ENCODE measurements at regions not wholly inside any gene's neighbourhood (a gene's known extent, or its start where the extent isn't known, plus 50 kb on each side); places are given as distances from the start of the nearest gene placed in this dataset.

DNA sequence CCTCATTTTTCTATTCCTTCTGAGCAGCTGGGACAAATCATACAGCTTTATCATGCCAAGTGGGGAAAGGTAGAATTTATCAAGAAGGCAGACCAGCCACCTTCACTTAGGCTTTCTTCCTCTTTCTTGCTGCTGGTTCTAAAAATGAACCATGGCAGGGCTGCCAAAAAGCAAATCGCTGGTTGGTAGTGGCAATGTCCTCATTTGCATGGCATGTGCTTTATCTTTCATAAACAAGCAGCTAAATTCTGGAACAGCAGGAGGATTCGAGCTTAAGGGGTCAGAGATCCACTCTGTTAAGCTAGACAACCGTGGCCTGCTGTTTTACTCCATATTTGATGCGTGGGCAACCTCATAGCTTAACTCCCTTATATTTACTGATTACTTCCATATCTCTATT lies 91.3 kb downstream of the RPE65 start:
- TF ChIP-seq, protein P1, sequence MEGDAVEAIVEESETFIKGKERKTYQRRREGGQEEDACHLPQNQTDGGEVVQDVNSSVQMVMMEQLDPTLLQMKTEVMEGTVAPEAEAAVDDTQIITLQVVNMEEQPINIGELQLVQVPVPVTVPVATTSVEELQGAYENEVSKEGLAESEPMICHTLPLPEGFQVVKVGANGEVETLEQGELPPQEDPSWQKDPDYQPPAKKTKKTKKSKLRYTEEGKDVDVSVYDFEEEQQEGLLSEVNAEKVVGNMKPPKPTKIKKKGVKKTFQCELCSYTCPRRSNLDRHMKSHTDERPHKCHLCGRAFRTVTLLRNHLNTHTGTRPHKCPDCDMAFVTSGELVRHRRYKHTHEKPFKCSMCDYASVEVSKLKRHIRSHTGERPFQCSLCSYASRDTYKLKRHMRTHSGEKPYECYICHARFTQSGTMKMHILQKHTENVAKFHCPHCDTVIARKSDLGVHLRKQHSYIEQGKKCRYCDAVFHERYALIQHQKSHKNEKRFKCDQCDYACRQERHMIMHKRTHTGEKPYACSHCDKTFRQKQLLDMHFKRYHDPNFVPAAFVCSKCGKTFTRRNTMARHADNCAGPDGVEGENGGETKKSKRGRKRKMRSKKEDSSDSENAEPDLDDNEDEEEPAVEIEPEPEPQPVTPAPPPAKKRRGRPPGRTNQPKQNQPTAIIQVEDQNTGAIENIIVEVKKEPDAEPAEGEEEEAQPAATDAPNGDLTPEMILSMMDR (conservative IDR thresholded peaks at IDR 0.05; ENCODE audit: low read length), result no peak
- no peak for TF ChIP-seq EZH2phosphoT487 (IDR thresholded peaks at IDR 0.05; ENCODE audit: borderline replicate concordance)
